ENCODE measurements at regions not wholly inside any gene's neighbourhood (a gene's known extent, or its start where the extent isn't known, plus 50 kb on each side); places are given as distances from the start of the nearest gene placed in this dataset.
"Not testable (repeated sequence)": the region's sequence is repeated elsewhere in the genome, so short reads cannot be mapped to it uniquely, and the experiment has no call there.

DNA sequence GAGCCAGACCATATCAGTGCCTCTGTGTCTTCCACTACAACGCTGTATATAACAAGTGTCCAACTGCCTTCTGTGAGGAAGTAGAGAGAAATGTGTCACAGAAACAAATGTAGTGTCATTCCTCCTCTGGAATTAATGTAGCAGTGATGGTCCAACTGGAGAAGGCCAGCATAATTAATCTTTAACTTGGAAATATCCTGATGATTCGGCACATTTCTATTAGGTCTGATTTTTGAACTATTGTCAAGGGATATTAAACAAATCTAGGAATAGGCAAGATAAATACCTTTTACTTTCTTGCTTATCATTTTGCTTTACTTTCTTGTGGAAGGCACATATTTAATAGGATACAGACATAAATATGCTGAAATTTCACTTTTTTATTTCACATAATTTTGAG is 446.2 kb upstream of the ALCAM start:
- no peak overlapping the region for H3K4me3 ChIP-seq (ENCODE audit: low read depth, low read length)

DNA sequence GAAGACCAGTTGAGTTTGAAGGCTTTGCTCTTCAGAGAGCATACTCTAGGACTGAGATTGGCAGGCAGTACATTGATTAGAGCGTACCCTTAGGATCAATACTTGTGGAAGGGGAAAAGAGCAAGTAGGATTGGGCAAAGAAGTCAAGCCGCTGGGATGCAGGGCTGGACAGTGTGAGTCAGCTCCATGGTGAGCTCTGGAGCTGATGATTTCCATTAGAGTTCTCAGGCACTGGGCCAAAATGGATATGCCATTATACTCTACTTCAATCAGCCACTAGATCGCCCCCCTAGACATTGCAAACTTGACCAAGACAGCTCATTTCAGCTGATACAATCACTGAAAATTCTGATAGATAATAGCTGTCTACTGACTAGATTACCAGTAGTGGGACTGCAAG is 432.7 kb upstream of the ALCAM start:
- no peak overlapping the region for H3K4me3 ChIP-seq (ENCODE audit: low read depth, low read length)

DNA sequence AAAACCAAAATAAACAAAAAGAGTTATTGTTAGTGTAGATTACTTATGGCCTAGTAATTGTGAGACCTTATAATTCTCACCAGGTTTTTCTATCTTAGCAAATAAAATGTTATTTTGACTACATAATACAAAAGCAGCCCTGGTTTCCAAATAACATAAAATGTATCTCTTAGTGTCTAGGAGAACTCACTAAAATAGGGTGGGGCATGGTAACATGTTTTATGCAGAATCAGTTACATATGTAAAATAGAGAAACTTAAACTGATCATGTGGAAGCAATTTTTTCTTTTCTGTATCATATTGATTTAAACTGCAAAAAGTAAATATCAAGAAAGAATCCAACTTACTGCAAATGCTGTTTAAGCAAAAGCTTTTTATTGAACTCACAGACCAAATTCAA is 431.1 kb upstream of the ALCAM start:
- H3K4me3 ChIP-seq (ENCODE audit: low read depth, low read length) = no peak overlapping the region

DNA sequence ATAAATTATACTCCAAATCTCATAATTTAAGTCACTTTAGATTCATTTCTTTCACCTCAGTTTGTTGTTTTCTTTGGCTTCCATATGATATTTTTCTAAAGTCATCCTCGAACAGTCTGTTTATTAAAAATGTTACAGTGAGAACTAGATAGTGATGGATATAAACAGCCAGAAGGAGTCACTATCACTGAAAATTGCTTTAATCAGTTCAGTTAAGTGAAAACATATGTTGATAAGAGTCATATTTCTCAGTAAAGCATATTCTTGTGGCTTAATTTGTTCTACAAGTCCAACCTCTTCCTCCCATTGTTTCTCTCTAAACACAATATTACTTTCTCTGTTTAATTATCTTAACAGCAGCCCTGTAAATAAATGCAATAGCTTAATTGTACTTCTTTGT is 427.5 kb upstream of the ALCAM start:
- H3K4me3 ChIP-seq (ENCODE audit: low read depth, low read length) = no peak overlapping the region

DNA sequence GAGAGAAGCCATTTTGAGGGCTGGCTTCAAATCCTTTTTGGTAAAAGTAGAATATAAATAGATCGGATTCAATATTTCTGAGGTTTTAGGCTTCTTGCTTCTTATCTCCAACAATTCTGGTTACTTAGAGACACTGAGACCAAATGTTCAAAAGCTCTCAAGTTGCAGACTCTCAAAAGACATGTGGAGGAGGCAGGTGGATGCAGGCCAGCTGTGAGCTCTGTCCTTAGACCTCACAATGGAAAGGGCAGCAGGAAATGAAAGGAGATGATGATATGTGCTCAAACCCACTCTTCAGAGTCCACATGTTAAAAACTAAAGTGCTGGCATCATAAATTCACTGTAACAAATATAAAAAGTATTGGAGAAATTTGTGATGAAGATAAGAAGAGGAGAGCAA is 424.9 kb upstream of the ALCAM start:
- no peak overlapping the region for H3K4me3 ChIP-seq (ENCODE audit: low read depth, low read length)

DNA sequence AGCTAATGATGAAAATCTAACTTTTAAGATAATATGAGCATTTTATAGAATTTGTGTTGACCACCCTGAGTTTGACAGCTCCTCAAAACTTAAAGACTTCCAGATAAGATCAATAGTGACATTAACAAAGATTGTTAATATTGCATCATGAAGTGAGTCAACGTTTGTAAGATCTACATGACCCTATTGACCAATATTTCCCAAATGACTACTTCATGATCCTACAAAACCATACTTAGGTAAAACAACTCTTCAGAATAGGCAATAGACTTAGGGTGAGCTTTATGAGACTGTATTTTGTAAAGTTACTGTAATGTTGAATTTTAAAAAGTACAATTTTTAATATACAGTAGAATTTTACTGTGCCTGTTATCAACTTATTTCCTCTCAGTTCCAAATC is 422.7 kb upstream of the ALCAM start:
- H3K4me3 ChIP-seq (ENCODE audit: low read depth, low read length) = no peak overlapping the region

DNA sequence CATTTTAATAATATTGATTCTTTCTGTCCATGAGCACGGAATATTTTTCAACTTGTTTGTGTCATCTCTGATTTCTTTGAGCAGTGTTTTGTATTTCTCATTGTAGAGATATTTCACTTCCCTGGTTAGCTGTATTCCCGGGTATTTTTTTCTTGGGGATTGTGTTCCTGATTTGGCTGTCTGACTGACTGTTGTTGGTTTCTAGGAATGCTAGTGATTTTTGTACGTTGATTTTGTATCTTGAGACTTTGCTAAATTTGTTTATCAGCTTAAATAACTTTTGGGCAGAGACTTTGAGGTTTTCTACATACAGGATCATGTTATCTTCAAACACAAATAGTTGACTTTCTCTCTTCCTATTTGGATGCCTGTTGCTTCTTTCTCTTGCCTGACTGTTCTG is 418.8 kb upstream of the ALCAM start:
- H3K4me3 ChIP-seq (ENCODE audit: low read depth, low read length) = no peak overlapping the region

DNA sequence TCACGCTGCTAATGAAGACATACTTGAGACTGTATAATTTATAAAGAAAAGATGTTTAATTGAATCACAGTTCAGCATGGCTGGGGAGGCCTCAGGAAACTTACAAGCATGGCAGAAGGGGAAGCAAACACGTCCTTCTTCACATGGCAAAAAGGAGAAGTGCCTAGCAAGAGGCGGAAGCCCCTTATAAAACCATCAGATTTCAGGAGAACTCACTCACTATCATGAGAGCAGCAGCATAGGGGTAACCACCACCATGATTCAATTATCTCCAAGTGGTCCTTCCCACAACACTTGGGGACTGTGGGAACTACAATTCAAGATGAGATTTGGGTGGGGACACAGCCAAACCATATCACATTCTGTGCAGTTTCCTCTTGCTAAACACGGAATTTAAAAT is 416.9 kb upstream of the ALCAM start:
- not testable (repeated sequence) for H3K4me3 ChIP-seq (ENCODE audit: low read depth, low read length)

DNA sequence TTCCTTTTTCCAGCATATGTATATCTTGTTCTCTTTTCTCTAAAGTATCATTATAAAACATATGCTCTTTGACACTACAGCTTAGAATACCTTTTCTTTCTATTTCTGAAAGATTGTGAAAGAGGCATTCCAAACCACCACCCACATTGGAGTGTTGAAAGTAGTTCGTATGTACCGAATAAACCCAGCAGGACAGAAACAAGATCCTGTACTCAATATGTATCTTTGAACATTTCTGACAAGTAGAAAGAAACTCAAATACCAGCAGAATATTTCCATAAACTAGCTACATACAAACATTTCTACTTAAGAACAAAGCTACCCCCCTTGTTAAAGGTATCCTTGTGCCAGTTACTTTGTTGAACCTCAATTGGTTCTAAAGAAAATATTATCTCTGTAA is 415.3 kb upstream of the ALCAM start:
- H3K4me3 ChIP-seq (ENCODE audit: low read depth, low read length) = no peak overlapping the region

DNA sequence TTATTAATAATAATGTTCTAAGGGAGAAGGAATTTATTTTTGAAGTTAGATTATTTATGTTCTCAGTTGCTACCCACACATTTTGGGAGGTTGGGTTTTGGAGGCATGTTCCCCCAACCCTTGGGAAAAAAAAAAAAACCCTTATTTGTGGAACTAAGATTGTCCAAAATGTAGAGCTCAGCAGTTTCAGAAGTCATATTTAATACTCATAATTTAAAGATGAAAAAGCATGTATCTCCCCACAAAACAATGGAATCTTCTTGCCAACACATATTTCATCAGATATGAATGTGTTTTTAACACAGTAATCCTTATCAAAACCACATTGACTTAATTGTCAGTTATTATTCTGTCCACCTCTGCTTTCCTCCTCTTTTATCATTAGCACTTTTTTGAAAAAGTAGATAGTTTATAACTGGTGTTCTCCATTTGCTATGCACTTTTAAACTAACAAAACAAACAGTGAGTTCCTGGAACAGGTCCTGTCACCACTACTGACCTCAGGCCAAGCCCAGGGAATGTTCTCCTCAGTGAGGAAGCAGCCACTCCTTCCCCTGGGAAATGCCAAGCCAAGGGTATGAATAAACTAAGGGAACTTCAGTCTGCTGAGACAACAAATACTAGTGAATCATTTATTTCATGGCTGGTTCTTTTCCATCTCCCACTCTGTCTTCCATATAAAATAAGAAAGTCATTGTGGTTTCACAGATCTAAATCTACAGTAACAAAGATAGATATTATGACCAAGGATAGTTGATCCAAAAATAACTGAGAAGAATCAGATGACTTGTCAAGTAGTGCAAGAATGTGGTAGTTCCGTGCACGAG is 414.4 kb upstream of the ALCAM start:
- no peak overlapping the region for H3K4me3 ChIP-seq (ENCODE audit: low read depth, low read length)

DNA sequence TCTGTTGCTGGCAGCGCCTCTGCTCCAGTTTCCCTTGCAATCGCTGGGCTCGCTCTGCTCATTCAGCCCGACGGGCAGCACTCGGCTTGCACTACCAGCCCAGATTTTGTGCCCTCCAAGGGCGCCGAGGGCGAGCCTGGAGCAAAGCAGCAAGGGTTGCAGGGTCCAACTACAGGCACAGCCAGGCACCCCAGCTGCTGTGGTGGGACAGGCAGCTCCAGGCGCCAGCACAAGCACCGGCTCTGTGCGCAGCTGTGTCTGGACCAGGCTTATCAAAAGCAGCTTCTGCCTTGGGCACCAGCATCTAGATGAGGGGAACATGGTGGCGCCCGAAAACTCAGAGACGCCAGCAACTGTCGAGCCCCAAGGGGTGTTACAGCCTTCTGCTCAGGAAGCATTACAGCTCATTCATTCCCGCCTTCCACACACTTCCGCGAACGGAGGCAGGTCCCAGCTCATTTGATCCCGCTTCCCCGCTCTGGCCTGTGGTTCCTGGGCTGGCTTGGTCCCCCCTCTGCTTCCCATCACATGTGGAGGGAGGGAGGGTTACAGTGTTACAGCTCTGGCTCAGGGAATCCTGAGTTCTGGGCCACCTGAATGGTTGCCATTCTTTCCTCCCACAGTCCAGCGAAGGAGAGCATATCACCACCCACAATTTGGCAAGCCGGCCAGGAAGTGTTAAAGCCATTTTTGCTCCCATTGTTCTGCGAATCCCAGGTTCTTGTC is 409.9 kb upstream of the ALCAM start:
- no peak overlapping the region for H3K4me3 ChIP-seq (ENCODE audit: low read depth, low read length)

DNA sequence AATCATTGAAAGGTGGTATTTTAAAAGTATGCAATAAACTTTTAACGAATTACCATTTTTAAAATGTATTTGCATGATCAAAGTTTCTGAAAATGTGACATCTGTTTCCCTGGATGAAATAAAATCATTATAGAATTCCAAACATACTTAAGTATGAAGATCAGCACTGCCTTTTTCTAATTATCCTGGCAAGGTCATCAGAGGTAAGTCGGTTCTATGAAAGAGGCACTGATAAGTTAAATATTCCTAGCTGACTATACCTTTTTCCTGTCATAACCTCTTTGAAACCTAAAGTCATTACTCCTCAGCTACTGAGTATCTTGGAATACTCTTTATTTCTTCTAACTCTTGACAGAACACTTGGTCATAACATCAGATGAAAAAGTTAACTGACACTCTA is 406.1 kb upstream of the ALCAM start:
- no peak overlapping the region for H3K4me3 ChIP-seq (ENCODE audit: low read depth, low read length)

DNA sequence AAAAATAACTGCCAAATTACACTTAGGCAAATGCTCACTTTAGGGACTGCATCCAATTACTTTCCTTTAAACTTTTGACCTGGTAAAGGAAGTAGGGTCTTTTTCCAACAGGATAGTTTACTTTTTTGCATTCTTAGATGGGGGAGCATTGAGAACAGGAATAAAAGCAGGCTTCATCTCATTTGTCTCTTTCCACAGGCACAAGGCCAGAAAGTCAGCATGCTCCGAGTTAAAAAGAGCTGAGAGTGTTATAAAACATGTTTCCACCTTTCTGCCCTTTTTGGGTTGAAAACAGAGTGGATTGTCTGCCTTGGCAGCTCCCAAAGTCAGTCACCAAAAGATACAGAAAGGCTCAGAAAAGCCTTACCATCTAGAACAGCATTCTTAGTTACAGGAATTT is 404.9 kb upstream of the ALCAM start:
- no peak overlapping the region for H3K4me3 ChIP-seq (ENCODE audit: low read depth, low read length)

DNA sequence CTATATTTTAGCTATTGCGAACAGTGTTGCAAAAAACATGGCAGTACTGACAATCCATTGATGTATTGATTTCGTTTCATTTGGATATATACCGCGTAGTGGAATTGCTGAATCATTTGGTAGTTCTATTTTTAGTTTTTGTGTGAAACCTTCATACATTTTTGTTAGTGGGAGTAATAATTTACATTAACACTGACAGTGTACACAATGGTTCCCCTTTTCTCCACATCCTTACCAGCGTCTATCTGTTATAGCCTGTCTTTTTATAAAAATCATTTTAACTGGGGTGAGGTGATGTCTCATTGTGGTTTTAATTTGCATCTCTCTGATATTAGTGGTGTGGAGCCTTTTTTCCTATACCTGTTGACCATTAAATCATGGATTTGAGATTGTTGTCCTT is 392.4 kb upstream of the ALCAM start:
- H3K4me3 ChIP-seq (ENCODE audit: low read depth, low read length) = no peak overlapping the region

DNA sequence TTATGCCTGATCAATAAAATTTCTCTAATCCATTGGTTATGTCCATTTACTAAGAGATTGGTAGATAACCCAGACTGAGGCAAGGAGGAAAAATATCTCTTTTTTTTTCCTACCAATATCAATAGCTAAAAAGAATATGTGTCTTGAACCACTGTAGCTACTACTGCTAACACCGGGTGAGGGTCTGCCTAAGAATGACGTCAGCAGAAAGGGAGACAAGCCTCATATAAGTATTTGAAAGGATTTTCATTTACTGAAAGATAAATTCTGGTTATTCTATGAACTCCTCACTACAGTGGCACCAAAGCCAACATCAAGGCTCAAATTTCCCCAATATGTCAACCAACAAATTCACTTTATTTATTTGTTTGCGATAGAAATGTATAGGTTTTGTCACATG is 389.0 kb upstream of the ALCAM start:
- no peak overlapping the region for H3K4me3 ChIP-seq (ENCODE audit: low read depth, low read length)

DNA sequence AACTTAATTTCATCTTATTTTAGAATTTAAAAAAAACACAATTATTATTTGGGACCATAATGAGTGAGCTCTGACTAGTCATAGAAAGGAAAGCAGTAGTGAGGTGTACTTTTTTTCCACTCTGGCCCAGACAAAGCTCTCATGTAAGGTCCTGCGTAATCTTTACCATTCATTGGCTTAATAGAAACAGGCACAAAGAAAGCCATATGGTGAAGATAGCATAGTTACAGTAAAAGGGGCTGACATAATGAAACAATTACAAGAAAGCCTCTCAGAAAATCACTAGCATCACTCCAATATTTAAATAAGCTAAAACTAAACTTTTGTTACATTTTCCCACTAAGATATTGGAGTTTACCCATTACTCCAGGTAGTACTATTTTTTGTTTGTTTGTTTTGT is 384.6 kb upstream of the ALCAM start:
- no peak overlapping the region for H3K4me3 ChIP-seq (ENCODE audit: low read depth, low read length)

DNA sequence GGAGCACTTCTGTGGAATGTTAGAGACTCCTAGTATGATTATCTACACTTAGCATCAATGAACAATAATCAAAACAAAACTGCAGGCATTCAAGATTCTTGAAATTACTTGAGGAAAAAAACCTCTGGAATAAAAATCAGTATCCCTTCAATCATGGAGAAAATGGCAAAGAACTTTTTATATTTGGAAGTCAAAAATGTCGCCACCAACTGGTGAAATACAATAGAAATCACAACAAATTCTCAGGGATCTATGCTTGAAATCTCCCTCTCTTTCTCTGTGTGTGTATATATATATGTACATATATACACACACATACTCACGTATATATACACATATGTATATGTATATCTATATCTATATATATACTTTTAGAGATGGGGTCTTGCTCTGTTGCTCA is 378.9 kb upstream of the ALCAM start:
- no peak overlapping the region for H3K4me3 ChIP-seq (ENCODE audit: low read depth, low read length)

DNA sequence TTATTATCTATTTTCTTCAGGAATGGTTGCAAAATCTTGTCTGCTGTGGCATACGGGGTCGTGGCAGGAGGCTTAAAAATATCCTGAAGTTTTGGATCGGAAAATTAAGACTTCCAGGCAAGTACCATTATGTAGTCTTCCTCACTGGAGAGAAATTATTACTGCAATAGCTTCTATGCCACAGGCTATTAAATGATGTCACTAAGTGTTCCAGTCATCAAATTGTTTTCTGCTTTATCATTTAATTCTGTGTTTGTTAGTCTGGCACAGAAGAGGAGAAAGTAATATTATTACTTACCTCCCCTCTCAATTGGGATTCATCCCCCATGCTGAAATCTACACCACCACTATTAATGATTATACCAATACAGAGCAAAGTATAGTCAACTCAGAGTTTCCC is 378.2 kb upstream of the ALCAM start:
- no peak overlapping the region for H3K4me3 ChIP-seq (ENCODE audit: low read depth, low read length)

DNA sequence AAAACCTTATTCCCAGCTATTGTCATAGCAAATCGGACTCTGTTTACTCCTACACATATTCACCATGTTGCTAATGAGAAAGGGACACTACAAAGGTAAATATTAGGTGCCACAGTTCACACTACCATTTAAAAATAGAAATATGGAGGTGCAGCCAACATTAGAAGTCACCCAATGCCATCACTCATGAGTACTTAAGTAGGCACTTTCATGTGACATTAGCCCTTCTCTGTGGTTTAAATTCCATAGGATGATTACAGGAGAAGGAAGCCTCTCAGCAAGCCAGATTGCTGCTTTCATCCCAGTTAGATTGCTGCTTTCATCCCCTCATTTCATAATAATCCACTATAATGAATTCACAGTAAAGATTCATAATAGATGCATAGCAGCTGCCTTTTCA is 376.8 kb upstream of the ALCAM start:
- no peak overlapping the region for H3K4me3 ChIP-seq (ENCODE audit: low read depth, low read length)

DNA sequence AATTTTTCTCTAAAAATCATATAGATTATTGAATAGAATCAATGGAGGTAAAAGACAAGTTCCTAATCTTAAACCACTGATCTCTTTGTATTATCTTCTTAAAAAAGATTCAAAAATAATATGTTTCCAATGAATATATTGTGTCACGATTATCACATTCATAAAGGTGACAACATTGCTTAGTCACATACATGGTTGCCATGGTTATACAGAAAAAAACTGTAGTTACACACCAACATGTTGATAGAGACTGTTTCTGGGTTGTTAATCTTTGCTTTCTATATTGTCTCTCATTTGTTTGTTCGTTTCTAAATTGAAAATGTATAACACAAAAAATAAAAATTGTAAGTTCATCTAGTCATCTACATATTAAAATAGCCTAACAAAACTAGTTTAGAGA is 376.0 kb upstream of the ALCAM start:
- no peak overlapping the region for H3K4me3 ChIP-seq (ENCODE audit: low read depth, low read length)

DNA sequence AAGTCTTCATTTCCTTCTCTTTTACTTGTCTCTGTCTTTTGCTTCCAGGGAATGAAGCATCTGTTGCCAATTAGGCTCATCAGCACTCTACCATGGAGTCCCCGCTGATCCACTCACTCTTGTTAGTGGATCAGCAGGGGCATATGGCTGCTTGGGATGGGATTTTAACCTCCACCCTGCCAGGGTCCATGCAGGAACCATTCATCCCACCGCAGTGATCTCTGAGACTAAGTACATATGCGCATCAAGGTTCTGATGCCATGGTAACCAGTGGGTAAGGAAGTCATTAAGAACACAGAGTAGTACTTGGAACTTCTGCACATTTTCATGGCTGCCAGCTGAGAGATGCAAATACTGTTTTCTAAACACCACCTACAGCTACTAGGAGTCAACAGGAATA is 374.0 kb upstream of the ALCAM start:
- H3K4me3 ChIP-seq (ENCODE audit: low read depth, low read length) = no peak overlapping the region

DNA sequence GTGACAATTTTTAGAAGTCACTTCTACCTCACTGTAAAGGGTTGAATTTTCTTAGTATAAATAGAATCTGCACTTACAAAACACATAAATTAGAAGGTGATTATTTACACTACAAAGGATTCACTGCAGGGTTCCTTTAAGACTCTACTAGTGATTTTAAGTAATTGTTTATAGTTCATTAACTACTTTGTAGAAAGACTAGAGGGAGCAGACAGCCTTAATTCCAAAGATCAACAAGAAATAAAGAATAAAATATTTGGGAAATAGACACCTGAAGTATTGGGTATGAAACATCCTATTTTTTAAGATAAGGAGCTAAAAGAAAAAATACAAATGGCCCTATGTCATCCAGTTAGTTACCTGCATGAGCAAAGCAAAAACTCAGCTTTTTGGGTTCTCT is 360.5 kb upstream of the ALCAM start:
- no peak overlapping the region for H3K4me3 ChIP-seq (ENCODE audit: low read depth, low read length)

DNA sequence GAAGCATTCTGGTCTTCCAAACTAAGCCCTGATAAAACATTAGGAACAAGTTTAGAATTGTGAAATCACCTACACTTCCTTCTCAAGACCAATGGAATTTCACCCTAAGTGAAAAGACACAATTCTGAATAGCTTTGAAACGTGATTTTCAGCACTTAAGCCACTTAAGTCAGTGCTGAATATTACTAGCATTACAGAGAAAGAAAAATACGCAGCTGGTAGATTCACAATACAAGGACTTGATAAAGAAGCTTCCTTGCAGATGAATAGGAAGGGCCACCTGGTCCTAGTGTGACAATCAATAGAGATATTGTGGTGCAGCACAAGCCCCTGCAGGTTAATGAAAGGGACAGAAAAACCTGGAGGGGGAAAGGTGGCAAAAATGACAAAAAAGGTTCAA is 353.1 kb upstream of the ALCAM start:
- no peak overlapping the region for H3K4me3 ChIP-seq (ENCODE audit: low read depth, low read length)
